ENCODE measurements at regions not wholly inside any gene's neighbourhood (a gene's known extent, or its start where the extent isn't known, plus 50 kb on each side); places are given as distances from the start of the nearest gene placed in this dataset.

DNA sequence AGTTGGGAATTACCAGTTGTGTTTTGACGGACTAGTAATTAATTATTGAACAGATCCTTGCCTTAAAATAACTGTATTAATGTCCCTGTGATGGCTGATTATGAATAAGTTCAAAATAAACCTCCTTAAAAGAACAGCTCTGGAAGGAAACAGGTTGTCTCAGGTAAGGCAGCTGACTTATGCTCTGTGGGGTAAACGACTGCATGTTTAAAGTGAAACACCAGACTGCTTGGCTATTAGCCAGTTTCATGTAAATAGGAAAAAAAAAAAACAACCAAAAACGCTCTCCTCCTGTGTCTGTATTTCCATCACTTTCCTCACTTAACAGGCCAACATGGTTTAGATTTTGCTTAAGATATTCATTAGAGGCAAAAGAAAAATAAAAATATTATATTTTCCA lies 243.6 kb downstream of the TMEM182 start:
- Mint-ChIP-seq H3K36me3 (ENCODE audit: insufficient read depth in 1 of 3, low read depth in 3 of 3) (peaks cover 0 to 4% (median 0%) of the 10 kb centered on the region in 3 experiments; a peak in 2 of 7 replicates), H3K27me3 (ENCODE audit: low read depth) (peaks cover 21% of the 10 kb centered on the region), H3K4me1 (peaks cover 6 to 16% of the 10 kb centered on the region in 2 experiments), H3K9me3 (peaks cover 2 to 8% of the 10 kb centered on the region in 2 experiments; a peak in 4 of 5 replicates), H3K27ac (no peak overlapping the region), H3K4me3 (no peak overlapping the region)
- Histone ChIP-seq H4K5ac (ENCODE audit: insufficient read length, low read depth, low read length) (no peak overlapping the region), H3K27ac (ENCODE audit: insufficient read length, low read depth, low read length) (no peak overlapping the region), H2BK20ac (ENCODE audit: low read depth, low read length, poor library complexity, severe bottlenecking) (no peak overlapping the region), H3K18ac (ENCODE audit: insufficient read length, low read depth, low read length) (no peak overlapping the region), H2AK5ac (ENCODE audit: insufficient read length, low read length) (no peak overlapping the region), H2BK120ac (ENCODE audit: low read depth, low read length, poor library complexity, severe bottlenecking) (no peak overlapping the region), H3K23ac (ENCODE audit: insufficient read length, low read depth, low read length) (no peak overlapping the region), H3K56ac (ENCODE audit: insufficient read length, low read depth, low read length) (no peak overlapping the region), H4K91ac (ENCODE audit: insufficient read length, low read depth, low read length) (no peak overlapping the region), H2BK5ac (ENCODE audit: insufficient read length, low read length) (no peak overlapping the region), H3K79me1 (ENCODE audit: insufficient read depth, low read depth, low read length, poor library complexity, severe bottlenecking) (no peaks in the 10 kb centered on the region), H3K4me2 (ENCODE audit: insufficient read depth, insufficient read length, low read length) (no peak overlapping the region), H4K8ac (replicated peaks; ENCODE audit: insufficient read length, low read depth, low read length) (no peak overlapping the region), H3K4me1 (ENCODE audit: insufficient read depth, low read length) (no peaks in the 10 kb centered on the region; the same call in 1 of the 2 replicates), H2BK12ac (ENCODE audit: insufficient read length, low read depth, low read length) (no peak overlapping the region), H4K20me1 (ENCODE audit: control insufficient read depth, insufficient read depth, insufficient read length) (no peaks in the 10 kb centered on the region), H3K14ac (ENCODE audit: insufficient read depth, low read length) (no peak overlapping the region), H3K23me2 (ENCODE audit: insufficient read length, low read depth, low read length, poor library complexity, severe bottlenecking) (no peaks in the 10 kb centered on the region), H3K9me3 (ENCODE audit: control insufficient read depth, low read depth, low read length) (no peaks in the 10 kb centered on the region), H3K79me2 (ENCODE audit: insufficient read depth, low read length) (no peaks in the 10 kb centered on the region), H3K9ac (ENCODE audit: extremely low read depth, insufficient read length, low read length) (no peak overlapping the region), H3K4ac (ENCODE audit: low read depth, low read length) (no peak overlapping the region), H3T11ph (ENCODE audit: low read length) (no peak overlapping the region), H3K27me3 (ENCODE audit: insufficient read depth, low read length) (no peaks in the 10 kb centered on the region), H2BK15ac (ENCODE audit: low read depth, low read length) (no peak overlapping the region), H2AFZ (ENCODE audit: low read length) (no peak overlapping the region)
- no peak for TF ChIP-seq CTCF (conservative IDR thresholded peaks at IDR 0.05)
- WGBS (ENCODE audit: extremely low coverage, insufficient read length, low lambda C conversion rate): no CpG with 5 or more reads among the region's 3 CpGs
- no peak for DNase-seq

Measured in H9 (cell line).